CD14-positive monocyte (primary cell): ENCODE measurements at regions not wholly inside any gene's neighbourhood (a gene's known extent, or its start where the extent isn't known, plus 50 kb on each side); places are given as distances from the start of the nearest gene placed in this dataset.

Experiments
- DNase-seq, 3 donors: peaks; one replicate each; pipeline ENCODE4 v3.0.0-alpha.2; 2011 to 2022
- H2AFZ ChIP-seq: 2 replicates; pipeline ENCODE4 v1.6.0; 2012; ENCODE audit warnings: mild to moderate bottlenecking, low read depth, low read length, inconsistent platforms; ENCODE audit not compliant: insufficient read depth, poor library complexity, severe bottlenecking
- H3K27ac ChIP-seq, 2 donors: 1 replicate in 1 of 2; 2 replicates in 1 of 2; pipeline ENCODE4 v1.5.1; 2012 to 2013; ENCODE audit warnings: low read length in 2 of 2, control low read depth in 1 of 2, inconsistent platforms in 1 of 2, low read depth in 1 of 2, mild to moderate bottlenecking in 1 of 2
- H3K27me3 ChIP-seq, 2 donors: one replicate each; pipeline versions ENCODE4 v1.6.0 to v1.6.1; 2011 to 2013; ENCODE audit warnings: low read length in 2 of 2; ENCODE audit not compliant: control insufficient read depth in 2 of 2, insufficient read depth in 2 of 2
- H3K36me3 ChIP-seq, 2 donors: replicated peaks in 1 of 2; 1 replicate in 1 of 2; 2 replicates in 1 of 2; pipeline versions ENCODE4 v1.5.1 to v1.6.1; 2012 to 2013; ENCODE audit warnings: low read length in 2 of 2, control low read depth in 1 of 2, inconsistent platforms in 1 of 2, mild to moderate bottlenecking in 1 of 2; ENCODE audit not compliant: insufficient read depth in 2 of 2, control insufficient read depth in 1 of 2
- H3K4me1 ChIP-seq, 2 donors: 1 replicate in 1 of 2; 2 replicates in 1 of 2; pipeline versions ENCODE4 v1.5.1 to v1.6.1; 2012 to 2013; ENCODE audit warnings: low read length in 2 of 2, control low read depth in 1 of 2, inconsistent platforms in 1 of 2, mild to moderate bottlenecking in 1 of 2, moderate library complexity in 1 of 2; ENCODE audit not compliant: insufficient read depth in 2 of 2, control insufficient read depth in 1 of 2
- H3K4me2 ChIP-seq: replicated peaks from 2 replicates; pipeline ENCODE3; 2012; ENCODE audit warnings: low read length, moderate library complexity, mild to moderate bottlenecking; ENCODE audit not compliant: poor library complexity, severe bottlenecking; ENCODE audit errors: extremely low read depth
- H3K4me3 ChIP-seq, 3 experiments: fragments of 200-600 bp in 1 of 3; sonication (generic) in 1 of 3; replicated peaks in 1 of 3; 1 replicate in 2 of 3; 2 replicates in 1 of 3; pipeline ENCODE4 v1.5.1; 2011 to 2013; ENCODE audit warnings: low read length in 3 of 3, mild to moderate bottlenecking in 3 of 3, control low read depth in 2 of 3, low read depth in 2 of 3, inconsistent platforms in 1 of 3, moderate library complexity in 1 of 3
- H3K79me2 ChIP-seq: 2 replicates; pipeline ENCODE4 v1.6.0; 2012; ENCODE audit warnings: mild to moderate bottlenecking, control low read depth, inconsistent platforms, low read length, moderate library complexity; ENCODE audit not compliant: insufficient read depth
- H3K9ac ChIP-seq: 2 replicates; pipeline ENCODE4 v1.6.0; 2017; ENCODE audit warnings: low read length, mild to moderate bottlenecking; ENCODE audit not compliant: insufficient read depth, poor library complexity, severe bottlenecking
- H3K9me3 ChIP-seq, 2 donors: replicated peaks in 1 of 2; 1 replicate in 1 of 2; 2 replicates in 1 of 2; pipeline versions ENCODE4 v1.5.1 to v1.6.1; 2012 to 2013; ENCODE audit warnings: low read length in 2 of 2, control low read depth in 1 of 2; ENCODE audit not compliant: control insufficient read depth in 1 of 2, insufficient read depth in 1 of 2
- H4K20me1 ChIP-seq: 2 replicates; pipeline ENCODE4 v1.6.0; 2012; ENCODE audit warnings: mild to moderate bottlenecking, low read length, control low read depth, moderate library complexity; ENCODE audit not compliant: insufficient read depth
- H3K27ac Mint-ChIP-seq, 7 donors: one replicate each; pipeline ENCODE4 v1.8.0; 2020; ENCODE audit warnings: mild to moderate bottlenecking in 7 of 7, mixed read lengths in 7 of 7, moderate library complexity in 6 of 7, inconsistent platforms in 2 of 7
- H3K27me3 Mint-ChIP-seq, 3 donors: one replicate each; pipeline ENCODE4 v1.8.0; 2021 to 2022; ENCODE audit warnings: low read depth in 3 of 3, mild to moderate bottlenecking in 3 of 3, mixed read lengths in 3 of 3, moderate library complexity in 3 of 3, inconsistent platforms in 1 of 3
- H3K36me3 Mint-ChIP-seq, 2 donors: one replicate each; pipeline ENCODE4 v1.8.0; 2020; ENCODE audit warnings: mixed read lengths in 2 of 2, inconsistent platforms in 1 of 2, mild to moderate bottlenecking in 1 of 2
- H3K4me1 Mint-ChIP-seq: one replicate; pipeline ENCODE4 v1.8.0; 2020; ENCODE audit warnings: mild to moderate bottlenecking, mixed read lengths
- H3K4me3 Mint-ChIP-seq, 2 donors: one replicate each; pipeline ENCODE4 v1.8.0; 2020; ENCODE audit warnings: mild to moderate bottlenecking in 2 of 2, mixed read lengths in 2 of 2, moderate library complexity in 1 of 2
- H3K9me3 Mint-ChIP-seq, 7 donors: one replicate each; pipeline ENCODE4 v1.8.0; 2020 to 2022; ENCODE audit warnings: mixed read lengths in 7 of 7, mild to moderate bottlenecking in 6 of 7, moderate library complexity in 6 of 7, inconsistent platforms in 2 of 7
- CTCF ChIP-seq: fragments of 200-600 bp; IDR thresholded peaks from one replicate; pipeline ENCODE4 v1.8.0; 2022; ENCODE audit warnings: antibody characterized with exemption, mild to moderate bottlenecking
- WGBS: methylation state at CpG from one replicate; pipeline ENCODE4 v1.1.5; 2013; ENCODE audit warnings: missing lambda C conversion rate; ENCODE audit not compliant: insufficient coverage; 5-methylcytosine and 5-hydroxymethylcytosine counted together
- intact Hi-C, 2 donors: fragments of 100-400 bp; cut with micrococcal nuclease; formaldehyde crosslinking; loops; one replicate each; pipeline versions ENCODE4 v1.15.0 to v1.15.1; 2023

GRCh38 chr18:46184727-46185126 is 80.5 kb downstream of the HAUS1 start:
- H3K4me2 ChIP-seq = no peak overlapping the region
- peaks cover 1 to 17% of the 10 kb centered on the region in 2 donors for H3K36me3 Mint-ChIP-seq
- intact Hi-C loops = no loop called here
- no peaks in the 10 kb centered on the region for H3K36me3 ChIP-seq
- H3K27me3 ChIP-seq = no peaks in the 10 kb centered on the region
- no peak overlapping the region for H3K4me3 ChIP-seq
- peaks cover 100% of the 10 kb centered on the region for H4K20me1 ChIP-seq
- peak overlapping the region in 1 of 2 donors; percentile 56 for H3K27ac ChIP-seq
- TF ChIP-seq CTCF = no peak
- WGBS = no CpG with 5 or more reads among the region's 1 CpG
- H3K4me3 Mint-ChIP-seq = no peak overlapping the region
- H3K79me2 ChIP-seq = peaks cover 100% of the 10 kb centered on the region
- no peak overlapping the region for H3K9ac ChIP-seq
- no peaks in the 10 kb centered on the region for H3K9me3 ChIP-seq
- H3K27me3 Mint-ChIP-seq = no peaks in the 10 kb centered on the region
- H3K27ac Mint-ChIP-seq = peak overlapping the region in 3 of 7 donors; percentile 47 to 73 (median 70)
- H2AFZ ChIP-seq = no peak overlapping the region
- peaks cover 0 to 8% of the 10 kb centered on the region in 2 donors for H3K4me1 ChIP-seq
- no peaks in the 10 kb centered on the region for H3K9me3 Mint-ChIP-seq
- DNase-seq = no peak
- H3K4me1 Mint-ChIP-seq = peaks cover 35% of the 10 kb centered on the region

GRCh38 chr18:46190667-46191066 is 86.5 kb downstream of the HAUS1 start:
- Histone ChIP-seq H3K9ac (no peak overlapping the region), H3K36me3 (no peaks in the 10 kb centered on the region), H3K4me1 (no peaks in the 10 kb centered on the region), H4K20me1 (peaks cover 98% of the 10 kb centered on the region), H3K4me3 (no peak overlapping the region), H3K4me2 (no peak overlapping the region), H3K27ac (no peak overlapping the region), H3K9me3 (no peaks in the 10 kb centered on the region), H3K79me2 (peaks cover 99% of the 10 kb centered on the region), H2AFZ (no peak overlapping the region), H3K27me3 (no peaks in the 10 kb centered on the region)
- DNase-seq = no peak
- Mint-ChIP-seq H3K27ac (no peak overlapping the region), H3K4me1 (no peaks in the 10 kb centered on the region), H3K4me3 (no peak overlapping the region), H3K27me3 (no peaks in the 10 kb centered on the region), H3K36me3 (peaks cover 1 to 18% of the 10 kb centered on the region in 2 donors), H3K9me3 (peaks cover 0 to 2% (median 0%) of the 10 kb centered on the region in 7 donors)
- intact Hi-C loops = no loop called here
- 100% methylated on average over 1 of the region's 2 CpGs for WGBS
- no peak for TF ChIP-seq CTCF
